HG03108 (cell line): ENCODE measurements at regions not wholly inside any gene's neighbourhood (a gene's known extent, or its start where the extent isn't known, plus 50 kb on each side); places are given as distances from the start of the nearest gene placed in this dataset.

Experiments used
- ATAC-seq: cut with Tn5 transposase; IDR thresholded peaks from one replicate; pipeline ENCODE4 v1.9.1; 2021; ENCODE audit warnings: moderate library complexity; ENCODE audit not compliant: unreplicated experiment

- ATAC-seq = no peak
These were observed 69.2 kb downstream of the INHBA start for GRCh38 chr7:41633690-41634089.

DNA sequence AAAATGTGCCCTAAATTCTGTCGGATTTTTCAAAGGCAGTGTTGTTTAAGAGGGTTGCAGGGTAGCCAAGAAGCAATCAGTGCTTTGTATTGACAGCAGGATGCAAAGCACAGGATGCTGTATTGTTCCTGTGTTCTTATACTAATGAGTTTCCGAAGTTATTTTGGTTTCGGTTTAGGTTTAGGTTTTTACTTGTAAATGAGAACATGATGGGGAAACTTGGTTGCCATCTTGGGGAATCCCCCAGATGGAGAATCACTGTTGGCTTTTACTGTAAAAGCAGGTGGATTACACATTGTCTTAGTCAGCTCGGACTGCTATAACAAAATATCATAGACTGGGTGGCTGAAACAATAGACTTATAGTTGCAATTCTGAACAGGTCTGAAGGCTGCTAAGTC is 72.1 kb downstream of the INHBA start:
- ATAC-seq = no peak

DNA sequence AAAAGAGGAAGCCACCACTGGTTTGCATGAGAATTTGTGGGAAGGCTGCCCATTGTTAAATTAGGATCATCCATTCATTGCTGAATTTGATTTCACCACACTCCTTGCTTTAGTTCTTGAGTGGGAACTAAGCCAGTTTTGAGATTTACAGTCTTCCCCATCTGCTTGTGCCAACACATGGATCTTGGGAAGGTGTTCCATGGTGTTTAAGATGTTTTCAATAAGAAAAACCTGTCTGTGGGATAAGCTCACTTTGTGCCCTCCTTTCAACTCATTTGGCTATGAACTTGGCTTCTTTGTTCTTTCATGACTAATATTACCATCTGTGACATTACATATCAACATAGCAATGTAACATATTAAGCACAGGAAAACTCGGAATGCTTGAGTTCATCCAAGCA is 73.2 kb downstream of the INHBA start:
- no peak for ATAC-seq

- no peak for ATAC-seq
These were observed 74.0 kb downstream of the INHBA start for GRCh38 chr7:41628901-41629300.

- ATAC-seq = no peak
These were observed 75.1 kb downstream of the INHBA start for GRCh38 chr7:41627645-41628298.

GRCh38 chr7:41624818-41625217 is 78.1 kb downstream of the INHBA start:
- ATAC-seq = no peak

GRCh38 chr7:41621953-41622831 is 80.7 kb downstream of the INHBA start:
- ATAC-seq = no peak

DNA sequence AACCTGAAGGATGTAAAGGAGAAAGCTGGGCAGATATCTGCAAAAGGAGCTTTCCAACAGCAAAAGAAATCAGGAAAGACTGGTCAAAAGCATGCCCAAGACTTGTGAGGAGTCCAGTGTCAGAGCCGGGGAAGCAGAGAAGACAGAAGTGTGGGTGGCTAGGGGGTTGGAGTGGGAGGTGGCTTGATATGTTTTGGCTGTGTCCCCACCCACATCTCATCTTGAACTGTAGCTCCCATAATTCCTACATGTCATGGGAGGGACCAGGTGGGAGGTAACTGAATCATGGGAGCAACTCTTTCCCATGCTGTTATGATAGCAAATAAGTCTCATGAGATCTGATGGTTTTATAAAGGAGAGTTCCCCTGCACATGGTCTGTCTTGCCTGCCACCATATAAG is 84.9 kb downstream of the INHBA start:
- ATAC-seq = no peak

DNA sequence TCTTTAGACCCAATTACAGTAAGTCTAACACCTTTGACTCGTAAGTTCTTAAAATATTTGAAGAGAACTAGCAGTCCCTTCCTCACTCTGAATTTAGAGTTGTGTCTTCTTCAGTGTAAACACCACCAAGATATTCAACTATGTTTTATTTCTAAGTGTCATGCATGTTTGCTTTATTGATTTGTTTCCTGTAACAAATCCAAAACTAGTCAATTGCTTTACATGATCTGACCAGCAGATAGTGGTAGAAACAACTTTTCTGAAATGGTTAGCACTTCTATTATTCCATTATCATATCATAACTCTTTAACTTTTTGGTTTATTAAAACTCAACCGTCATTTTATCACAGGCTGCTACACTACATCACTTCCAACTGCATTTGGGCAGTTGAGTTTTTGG is 90.1 kb downstream of the INHBA start:
- ATAC-seq = no peak

DNA sequence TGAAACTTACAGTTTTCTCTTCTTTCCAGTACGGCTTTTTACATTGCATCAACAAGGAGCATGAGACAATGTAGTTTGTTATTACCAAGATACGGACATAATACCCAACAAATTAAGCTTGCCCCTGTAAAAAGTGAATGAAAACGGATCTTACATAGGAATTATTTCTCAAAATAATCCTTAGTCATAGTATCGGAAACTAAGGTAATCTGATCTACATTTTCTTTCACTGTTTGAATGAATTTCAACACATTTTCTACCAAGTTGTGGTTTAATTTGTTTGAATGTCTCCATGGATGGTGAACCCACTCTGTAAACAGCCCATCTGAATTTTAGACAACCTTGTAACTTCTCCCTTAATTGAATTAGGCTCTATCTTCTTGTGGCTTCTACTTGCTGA is 90.5 kb downstream of the INHBA start:
- ATAC-seq = no peak

GRCh38 chr7:41608447-41608846 is 94.4 kb downstream of the INHBA start:
- no peak for ATAC-seq

DNA sequence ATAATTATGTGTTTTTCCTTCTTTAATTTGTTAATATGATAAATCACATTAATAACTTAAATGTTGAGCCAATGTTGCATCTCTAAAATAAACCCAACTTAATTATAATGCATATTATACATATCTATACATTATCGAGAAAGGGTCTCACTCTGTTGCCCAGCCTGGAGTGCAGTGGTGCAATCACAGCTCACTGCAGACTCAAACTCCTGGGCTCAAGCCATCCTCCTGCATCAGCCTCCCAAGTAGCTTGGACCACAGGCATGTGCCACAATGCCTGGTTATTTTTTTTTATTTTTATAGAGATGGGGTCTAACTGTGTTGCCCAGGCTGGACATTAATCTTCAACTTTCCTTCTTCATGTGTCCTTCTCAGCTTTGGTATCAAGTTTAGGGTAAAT is 98.9 kb downstream of the INHBA start:
- no peak for ATAC-seq

- ATAC-seq = no peak
These were observed 103.1 kb downstream of the INHBA start for GRCh38 chr7:41599760-41600159.

- no peak for ATAC-seq
These were observed 110.1 kb downstream of the INHBA start for GRCh38 chr7:41592794-41593193.

DNA sequence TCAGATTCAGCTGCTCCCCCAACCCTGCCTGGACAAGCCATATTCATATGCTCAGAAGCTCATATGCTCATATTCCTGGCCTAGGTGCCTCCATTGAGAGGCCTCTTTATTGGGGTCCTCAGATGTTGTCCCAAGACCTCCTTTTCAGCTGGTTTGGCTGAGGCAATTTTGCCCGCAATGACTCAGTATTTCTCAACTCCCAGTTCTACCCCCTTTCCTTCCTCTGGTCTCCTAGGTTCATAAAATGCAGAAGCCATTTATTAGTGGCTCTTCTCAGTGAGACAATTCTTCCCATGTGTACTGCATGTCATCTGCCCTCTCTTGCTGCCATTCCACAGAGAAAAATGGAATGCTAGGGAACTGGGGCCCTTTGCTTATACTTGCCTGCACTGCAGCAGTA is 110.7 kb downstream of the INHBA start:
- ATAC-seq = no peak

GRCh38 chr7:41590986-41591385 is 111.9 kb downstream of the INHBA start:
- no peak for ATAC-seq

- no peak for ATAC-seq
These were observed 114.5 kb downstream of the INHBA start for GRCh38 chr7:41588341-41588740.

DNA sequence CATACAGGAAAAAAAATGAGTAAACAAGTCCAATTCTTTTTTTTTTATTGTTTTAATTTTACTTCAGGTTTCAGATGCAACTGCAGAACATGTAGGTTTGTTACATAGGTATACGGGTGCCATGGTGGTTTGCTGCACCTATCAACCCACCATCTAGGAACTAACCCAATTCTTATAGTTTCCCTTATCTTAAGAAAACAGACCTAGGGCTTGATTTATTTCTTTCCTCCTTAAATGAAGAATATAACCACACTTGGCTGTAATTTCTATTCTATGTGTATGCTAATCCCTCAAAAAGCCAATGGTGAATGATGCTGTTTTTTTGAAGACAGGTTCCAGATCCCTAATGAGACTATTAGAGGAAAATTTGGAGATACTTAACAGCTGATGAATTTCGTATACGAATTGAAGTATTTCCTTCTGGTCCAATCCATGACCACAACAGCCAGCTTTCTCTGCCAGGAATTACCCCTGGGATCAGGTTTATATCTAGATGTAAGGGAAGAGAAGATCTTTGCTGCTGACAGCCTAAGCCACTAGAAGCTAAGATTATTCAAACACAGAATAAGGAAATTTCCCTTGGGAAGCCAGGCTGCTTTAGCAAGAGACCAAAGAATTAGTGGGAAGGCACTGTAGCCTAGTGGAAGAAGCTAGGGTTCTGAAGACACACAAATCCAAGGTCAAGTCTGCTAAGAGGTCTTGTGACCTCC is 115.8 kb downstream of the INHBA start:
- no peak for ATAC-seq

DNA sequence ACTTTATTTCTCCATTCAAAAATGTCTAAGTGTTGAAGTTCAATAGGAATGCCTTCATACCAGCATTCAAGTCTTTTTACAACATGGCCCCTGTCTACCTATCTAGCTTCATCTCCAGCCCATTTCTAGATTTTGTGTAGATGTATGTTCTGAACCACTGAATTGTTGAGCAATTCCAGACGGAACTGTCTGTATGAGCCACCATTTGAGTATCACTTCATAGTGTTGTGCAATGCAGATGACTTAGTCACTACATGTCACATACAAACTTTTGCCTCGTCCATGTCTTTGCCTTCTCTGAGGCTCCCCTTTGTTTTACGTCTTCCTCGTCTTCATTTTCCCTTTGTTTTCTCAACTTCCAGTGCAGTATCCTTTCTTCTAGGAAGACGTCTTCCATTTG is 118.1 kb downstream of the INHBA start:
- no peak for ATAC-seq

- no peak for ATAC-seq
These were observed 120.8 kb downstream of the INHBA start for GRCh38 chr7:41582116-41582515.

GRCh38 chr7:41581041-41581440 is 121.8 kb downstream of the INHBA start:
- ATAC-seq = no peak
